DND-41 (cell line): ENCODE measurements at regions not wholly inside any gene's neighbourhood (a gene's known extent, or its start where the extent isn't known, plus 50 kb on each side); places are given as distances from the start of the nearest gene placed in this dataset.

Experiments used
- ATAC-seq: fragments of 200-7000 bp; cut with Tn5 transposase; 3 replicates; pipeline ENCODE4 v1.9.1; 2021; ENCODE audit warnings: low read depth; ENCODE audit not compliant: insufficient read depth
- DNase-seq: peaks from one replicate; pipeline ENCODE4 v3.0.0-alpha.2; 2020
- H2AFZ ChIP-seq: 2 replicates; pipeline ENCODE4 v1.6.0; 2012; ENCODE audit warnings: low read depth, low read length
- H3K27ac ChIP-seq: 2 replicates; pipeline ENCODE4 v1.5.1; 2012; ENCODE audit warnings: low read length, inconsistent platforms
- H3K27me3 ChIP-seq: fragments of 200-600 bp; sonication (generic); 2 replicates; pipeline ENCODE4 v1.6.0; 2012; ENCODE audit warnings: low read length, mild to moderate bottlenecking, inconsistent platforms; ENCODE audit not compliant: insufficient read depth, poor library complexity
- H3K36me3 ChIP-seq: 2 replicates; pipeline ENCODE4 v1.5.1; 2012; ENCODE audit warnings: low read length, inconsistent platforms; ENCODE audit not compliant: insufficient read depth
- H3K4me1 ChIP-seq: 2 replicates; pipeline ENCODE4 v1.5.1; 2012; ENCODE audit warnings: mild to moderate bottlenecking, low read length; ENCODE audit not compliant: insufficient read depth
- H3K4me2 ChIP-seq: 2 replicates; pipeline ENCODE4 v1.6.0; 2012; ENCODE audit warnings: mild to moderate bottlenecking, moderate library complexity, low read length, inconsistent platforms; ENCODE audit not compliant: insufficient read depth
- H3K4me3 ChIP-seq, 2 experiments: fragments of 200-600 bp in 1 of 2; shearing (Covaris generic) in 1 of 2; 2 replicates each; pipeline ENCODE4 v1.5.1; 2012 to 2016; ENCODE audit warnings: inconsistent platforms in 2 of 2, low read length in 2 of 2, mild to moderate bottlenecking in 2 of 2, low read depth in 1 of 2, moderate library complexity in 1 of 2
- H3K79me2 ChIP-seq: 2 replicates; pipeline ENCODE4 v1.6.0; 2012; ENCODE audit warnings: low read length, inconsistent platforms; ENCODE audit not compliant: insufficient read depth
- H3K9ac ChIP-seq: 2 replicates; pipeline ENCODE4 v1.6.0; 2012; ENCODE audit warnings: low read depth, mild to moderate bottlenecking, inconsistent platforms, low read length, moderate library complexity
- H3K9me3 ChIP-seq: 2 replicates; pipeline ENCODE4 v1.5.1; 2012; ENCODE audit warnings: low read length, moderate library complexity, mild to moderate bottlenecking, inconsistent platforms; ENCODE audit not compliant: insufficient read depth, severe bottlenecking
- H4K20me1 ChIP-seq: 2 replicates; pipeline ENCODE4 v1.6.0; 2012; ENCODE audit warnings: low read length; ENCODE audit not compliant: insufficient read depth
- EZH2 ChIP-seq: IDR thresholded peaks from 3 replicates; pipeline ENCODE4 v1.6.1; 2012; ENCODE audit warnings: borderline replicate concordance, low read depth, mild to moderate bottlenecking, moderate library complexity, low read length, inconsistent platforms; ENCODE audit not compliant: severe bottlenecking
- TF ChIP-seq, protein P1 (sequence below): IDR thresholded peaks from 2 replicates; pipeline ENCODE4 v1.5.1; 2012; ENCODE audit warnings: borderline replicate concordance, low read length, moderate library complexity, mild to moderate bottlenecking; ENCODE audit not compliant: poor library complexity, severe bottlenecking; ENCODE audit errors: extremely low read depth

DNA sequence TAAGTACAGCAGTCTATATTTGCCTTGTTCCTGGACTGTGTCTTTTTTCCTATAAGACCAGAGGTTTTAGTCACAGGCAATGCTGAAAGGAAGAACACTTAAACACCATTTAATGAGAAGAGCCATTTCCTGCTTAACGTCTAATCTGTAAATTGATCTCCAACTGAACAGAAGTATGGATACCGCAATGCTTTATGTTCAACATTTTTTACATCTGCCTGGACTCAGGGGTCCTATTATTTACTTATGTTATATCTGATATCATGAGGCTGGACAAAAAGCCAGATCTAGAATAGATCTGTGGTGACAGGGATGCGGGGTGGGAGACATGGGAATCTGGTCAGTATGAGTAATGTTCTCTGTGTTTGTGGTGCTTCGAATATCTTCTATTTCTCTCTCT, 334.6 kb upstream of the MPDZ start:
- Histone ChIP-seq H3K4me2 (no peak overlapping the region), H3K4me1 (no peaks in the 10 kb centered on the region), H3K9me3 (no peaks in the 10 kb centered on the region), H3K27me3 (no peaks in the 10 kb centered on the region), H4K20me1 (no peaks in the 10 kb centered on the region), H3K4me3 (no peak overlapping the region), H3K79me2 (no peaks in the 10 kb centered on the region), H3K27ac (no peak overlapping the region), H3K9ac (no peak overlapping the region), H2AFZ (no peak overlapping the region), H3K36me3 (no peaks in the 10 kb centered on the region)
- no peak for DNase-seq
- ATAC-seq: no peak
- TF ChIP-seq EZH2: no peak
- TF ChIP-seq, protein P1, sequence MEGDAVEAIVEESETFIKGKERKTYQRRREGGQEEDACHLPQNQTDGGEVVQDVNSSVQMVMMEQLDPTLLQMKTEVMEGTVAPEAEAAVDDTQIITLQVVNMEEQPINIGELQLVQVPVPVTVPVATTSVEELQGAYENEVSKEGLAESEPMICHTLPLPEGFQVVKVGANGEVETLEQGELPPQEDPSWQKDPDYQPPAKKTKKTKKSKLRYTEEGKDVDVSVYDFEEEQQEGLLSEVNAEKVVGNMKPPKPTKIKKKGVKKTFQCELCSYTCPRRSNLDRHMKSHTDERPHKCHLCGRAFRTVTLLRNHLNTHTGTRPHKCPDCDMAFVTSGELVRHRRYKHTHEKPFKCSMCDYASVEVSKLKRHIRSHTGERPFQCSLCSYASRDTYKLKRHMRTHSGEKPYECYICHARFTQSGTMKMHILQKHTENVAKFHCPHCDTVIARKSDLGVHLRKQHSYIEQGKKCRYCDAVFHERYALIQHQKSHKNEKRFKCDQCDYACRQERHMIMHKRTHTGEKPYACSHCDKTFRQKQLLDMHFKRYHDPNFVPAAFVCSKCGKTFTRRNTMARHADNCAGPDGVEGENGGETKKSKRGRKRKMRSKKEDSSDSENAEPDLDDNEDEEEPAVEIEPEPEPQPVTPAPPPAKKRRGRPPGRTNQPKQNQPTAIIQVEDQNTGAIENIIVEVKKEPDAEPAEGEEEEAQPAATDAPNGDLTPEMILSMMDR: no peak

DNA sequence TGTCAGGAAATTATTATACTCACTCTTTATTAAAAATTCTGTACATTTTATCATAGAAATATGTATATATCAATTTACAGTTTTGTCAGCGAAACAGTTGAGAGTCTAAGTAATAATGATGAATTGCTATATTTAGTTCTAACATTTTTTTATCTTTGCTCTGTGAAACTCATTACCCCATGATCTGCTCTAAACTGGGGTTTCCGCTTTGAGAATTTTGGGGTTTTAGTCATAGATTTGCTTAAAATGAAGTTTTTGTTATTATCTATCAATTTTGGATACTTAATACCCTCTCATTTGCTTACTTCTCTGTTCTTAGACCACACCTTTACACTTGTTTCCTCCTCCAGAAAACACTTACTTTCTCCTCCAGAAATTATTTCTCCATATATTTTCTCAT, 333.8 kb upstream of the MPDZ start:
- H3K27ac ChIP-seq: no peak overlapping the region
- H3K9ac ChIP-seq: no peak overlapping the region
- no peak overlapping the region for H2AFZ ChIP-seq
- DNase-seq (no peak), ATAC-seq (no peak)
- H4K20me1 ChIP-seq: no peaks in the 10 kb centered on the region
- no peaks in the 10 kb centered on the region for H3K27me3 ChIP-seq
- H3K79me2 ChIP-seq: no peaks in the 10 kb centered on the region
- no peaks in the 10 kb centered on the region for H3K4me1 ChIP-seq
- H3K36me3 ChIP-seq: no peaks in the 10 kb centered on the region
- no peak overlapping the region for H3K4me2 ChIP-seq
- H3K4me3 ChIP-seq: no peak overlapping the region
- H3K9me3 ChIP-seq: no peaks in the 10 kb centered on the region
- TF ChIP-seq EZH2: no peak
- TF ChIP-seq, protein P1: no peak

DNA sequence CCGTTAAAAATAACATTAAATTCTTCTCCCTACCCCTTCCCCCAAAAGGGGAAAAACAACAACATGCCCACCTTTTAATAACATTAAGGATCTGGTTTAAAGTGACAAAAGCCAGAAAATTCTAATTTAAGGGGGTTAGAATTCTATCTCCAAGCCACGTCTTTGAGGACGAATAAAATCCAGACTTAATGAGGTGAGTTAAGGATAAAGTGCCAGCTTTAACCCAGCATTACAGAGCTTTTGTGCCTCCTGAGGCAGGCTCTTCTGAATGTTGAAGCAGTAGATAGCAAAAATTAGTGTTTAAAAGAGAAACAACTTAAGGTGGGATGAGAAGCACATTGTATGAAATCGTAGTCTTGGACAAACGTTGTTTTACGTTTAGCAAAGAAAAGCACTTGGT, 329.0 kb upstream of the MPDZ start:
- no peak for TF ChIP-seq EZH2
- TF ChIP-seq, protein P1: no peak
- ATAC-seq (no peak), DNase-seq (no peak)
- Histone ChIP-seq H3K36me3 (no peaks in the 10 kb centered on the region), H3K9me3 (no peaks in the 10 kb centered on the region), H3K27ac (no peak overlapping the region), H3K4me3 (no peak overlapping the region), H2AFZ (no peak overlapping the region), H4K20me1 (no peaks in the 10 kb centered on the region), H3K9ac (no peak overlapping the region), H3K4me2 (no peak overlapping the region), H3K27me3 (no peaks in the 10 kb centered on the region), H3K4me1 (no peaks in the 10 kb centered on the region), H3K79me2 (no peaks in the 10 kb centered on the region)
